Calu3 (cell line): ENCODE measurements at regions not wholly inside any gene's neighbourhood (a gene's known extent, or its start where the extent isn't known, plus 50 kb on each side); places are given as distances from the start of the nearest gene placed in this dataset.
"Not testable (repeated sequence)": the region's sequence is repeated elsewhere in the genome, so short reads cannot be mapped to it uniquely, and the experiment has no call there.

ENCODE experiments used
- BruUV-seq: library from RNA; stranded (reverse); fragments of 400-500 nt; replicated peaks from 2 replicates; lab custom pipeline; 2021; lab: Mats Ljungman, UMichigan
- CTCF ChIA-PET: fragments of 300-600 bp; sonication (Branson Sonifier 250); formaldehyde crosslinking; loops from one replicate; lab custom pipeline; 2022; ENCODE audit warnings: antibody characterized with exemption; lab: Charles Lee
- DNase-seq: peaks from one replicate; pipeline ENCODE4 v3.0.0; 2022
- H3K27ac Mint-ChIP-seq: one replicate; pipeline ENCODE4 v1.8.0; 2022; ENCODE audit warnings: mixed read lengths; ENCODE audit not compliant: unreplicated experiment
- H3K27me3 Mint-ChIP-seq: one replicate; pipeline ENCODE4 v1.8.0; 2022; ENCODE audit warnings: mixed read lengths; ENCODE audit not compliant: unreplicated experiment
- H3K36me3 Mint-ChIP-seq: one replicate; pipeline ENCODE4 v1.8.0; 2022; ENCODE audit warnings: mild to moderate bottlenecking, moderate library complexity, mixed read lengths; ENCODE audit not compliant: insufficient read depth, unreplicated experiment
- H3K4me1 Mint-ChIP-seq: one replicate; pipeline ENCODE4 v1.8.0; 2022; ENCODE audit warnings: mild to moderate bottlenecking, low read depth, mixed read lengths; ENCODE audit not compliant: unreplicated experiment
- H3K4me3 Mint-ChIP-seq: one replicate; pipeline ENCODE4 v1.8.0; 2022; ENCODE audit warnings: mild to moderate bottlenecking, low read depth, moderate library complexity, mixed read lengths; ENCODE audit not compliant: unreplicated experiment
- H3K9me3 Mint-ChIP-seq: one replicate; pipeline ENCODE4 v1.8.0; 2022; ENCODE audit warnings: low read depth, mixed read lengths; ENCODE audit not compliant: unreplicated experiment
- CTCF ChIP-seq: fragments of 200-600 bp; IDR thresholded peaks from one replicate; pipeline ENCODE4 v1.8.0; 2022; ENCODE audit warnings: antibody characterized with exemption; ENCODE audit not compliant: unreplicated experiment
- intact Hi-C: fragments of 100-400 bp; cut with micrococcal nuclease; formaldehyde crosslinking; loops from one replicate; pipeline ENCODE4 v1.10.0; 2022; ENCODE audit not compliant: unreplicated experiment

GRCh38 chr5:167937635-167937998 lies 353.8 kb upstream of the WWC1 start:
- Mint-ChIP-seq H3K4me3 (no peak overlapping the region), H3K27me3 (peaks cover 58% of the 10 kb centered on the region), H3K27ac (no peak overlapping the region), H3K36me3 (no peaks in the 10 kb centered on the region), H3K4me1 (no peaks in the 10 kb centered on the region), H3K9me3 (no peaks in the 10 kb centered on the region)
- intact Hi-C loops = no loop called here
- no TSS peak for BruUV-seq
- DNase-seq = no peak
- TF ChIP-seq CTCF = no peak
- CTCF ChIA-PET = no interaction called here

- no peak overlapping the region for H3K27ac Mint-ChIP-seq
- CTCF ChIA-PET = interaction anchor here (0.6 kb wide), 1 partner anchor 344 kb away, joined by 3 read pairs; no protein-coding TSS in a partner anchor
- H3K9me3 Mint-ChIP-seq = no peaks in the 10 kb centered on the region
- H3K4me1 Mint-ChIP-seq = no peaks in the 10 kb centered on the region
- no peak overlapping the region for H3K4me3 Mint-ChIP-seq
- H3K36me3 Mint-ChIP-seq = no peaks in the 10 kb centered on the region
- intact Hi-C loops = no loop called here
- BruUV-seq = no TSS peak
- no peak for DNase-seq
- no peak for TF ChIP-seq CTCF
- H3K27me3 Mint-ChIP-seq = peaks cover 66% of the 10 kb centered on the region
Observed at GRCh38 chr5:167939686-167940085, 351.8 kb upstream of the WWC1 start.

- TF ChIP-seq CTCF = no peak
- DNase-seq = no peak
- Mint-ChIP-seq H3K4me1 (no peaks in the 10 kb centered on the region), H3K9me3 (no peaks in the 10 kb centered on the region), H3K27ac (no peak overlapping the region), H3K36me3 (no peaks in the 10 kb centered on the region), H3K4me3 (no peak overlapping the region), H3K27me3 (peaks cover 66% of the 10 kb centered on the region)
- no TSS peak for BruUV-seq
- intact Hi-C loops = no loop called here
- CTCF ChIA-PET = no interaction called here
Observed at GRCh38 chr5:167940911-167941310, 350.5 kb upstream of the WWC1 start.

- H3K27ac Mint-ChIP-seq, H3K4me1 Mint-ChIP-seq, intact Hi-C loops, H3K36me3 Mint-ChIP-seq, H3K9me3 Mint-ChIP-seq, CTCF ChIA-PET, H3K4me3 Mint-ChIP-seq, DNase-seq, BruUV-seq: not testable (repeated sequence)
- H3K27me3 Mint-ChIP-seq = peaks cover 66% of the 10 kb centered on the region
Observed at GRCh38 chr5:167941556-167941955, 349.9 kb upstream of the WWC1 start.

GRCh38 chr5:167943343-167943742 lies 348.1 kb upstream of the WWC1 start:
- CTCF ChIA-PET = no interaction called here
- intact Hi-C loops = no loop called here
- Mint-ChIP-seq H3K9me3 (no peaks in the 10 kb centered on the region), H3K27ac (no peak overlapping the region), H3K4me3 (no peak overlapping the region), H3K4me1 (no peaks in the 10 kb centered on the region), H3K27me3 (peaks cover 62% of the 10 kb centered on the region), H3K36me3 (no peaks in the 10 kb centered on the region)
- no TSS peak for BruUV-seq
- no peak for TF ChIP-seq CTCF
- no peak for DNase-seq
